ENCODE measurements at regions not wholly inside any gene's neighbourhood (a gene's known extent, or its start where the extent isn't known, plus 50 kb on each side); places are given as distances from the start of the nearest gene placed in this dataset.
"Not testable (repeated sequence)": the region's sequence is repeated elsewhere in the genome, so short reads cannot be mapped to it uniquely, and the experiment has no call there.

DNA sequence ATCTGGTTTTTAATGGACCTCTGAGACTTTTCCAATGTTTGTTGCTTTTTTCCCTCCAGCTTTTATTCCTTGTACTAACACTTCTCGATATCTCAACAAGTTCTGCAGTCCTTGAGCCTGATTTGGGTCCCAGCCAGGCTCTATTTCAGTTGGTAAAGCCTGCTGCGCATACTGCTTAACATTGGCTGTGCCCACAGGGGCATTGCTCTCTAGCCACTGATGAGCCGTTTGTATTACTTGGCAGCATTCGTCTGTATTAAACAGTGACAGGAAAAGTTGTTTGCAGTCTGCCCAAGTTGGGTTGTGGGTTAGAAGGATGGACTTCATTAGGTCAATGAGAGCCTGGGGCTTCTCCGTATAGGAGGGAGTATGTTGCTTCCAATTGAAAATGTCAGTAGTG, 59.6 kb upstream of the XAGE1B start:
- H3K27ac ChIP-seq (ENCODE audit: low read depth, low read length), result no peak overlapping the region
- no peak overlapping the region for H3K4me3 Mint-ChIP-seq
- H3K27ac Mint-ChIP-seq, result no peak overlapping the region
- H3K4me1 Mint-ChIP-seq, result no peaks in the 10 kb centered on the region
- H3K27me3 Mint-ChIP-seq (ENCODE audit: insufficient read depth), result peaks cover 4% of the 10 kb centered on the region
- H3K36me3 Mint-ChIP-seq (ENCODE audit: low read depth), result no peaks in the 10 kb centered on the region
- no peaks in the 10 kb centered on the region for H3K9me3 ChIP-seq (ENCODE audit: control insufficient read depth, low read length)
- H3K36me3 ChIP-seq (ENCODE audit: control insufficient read depth, insufficient read depth, low read length), result no peaks in the 10 kb centered on the region
- DNase-seq, result no peak
- H3K27me3 ChIP-seq (ENCODE audit: control insufficient read depth, insufficient read depth, low read length, poor library complexity, severe bottlenecking), result peaks cover 5% of the 10 kb centered on the region
- peaks cover 69% of the 10 kb centered on the region for H3K9me3 Mint-ChIP-seq
- H3K4me3 ChIP-seq (ENCODE audit: low read length), result no peak overlapping the region
- TF ChIP-seq, protein P1, sequence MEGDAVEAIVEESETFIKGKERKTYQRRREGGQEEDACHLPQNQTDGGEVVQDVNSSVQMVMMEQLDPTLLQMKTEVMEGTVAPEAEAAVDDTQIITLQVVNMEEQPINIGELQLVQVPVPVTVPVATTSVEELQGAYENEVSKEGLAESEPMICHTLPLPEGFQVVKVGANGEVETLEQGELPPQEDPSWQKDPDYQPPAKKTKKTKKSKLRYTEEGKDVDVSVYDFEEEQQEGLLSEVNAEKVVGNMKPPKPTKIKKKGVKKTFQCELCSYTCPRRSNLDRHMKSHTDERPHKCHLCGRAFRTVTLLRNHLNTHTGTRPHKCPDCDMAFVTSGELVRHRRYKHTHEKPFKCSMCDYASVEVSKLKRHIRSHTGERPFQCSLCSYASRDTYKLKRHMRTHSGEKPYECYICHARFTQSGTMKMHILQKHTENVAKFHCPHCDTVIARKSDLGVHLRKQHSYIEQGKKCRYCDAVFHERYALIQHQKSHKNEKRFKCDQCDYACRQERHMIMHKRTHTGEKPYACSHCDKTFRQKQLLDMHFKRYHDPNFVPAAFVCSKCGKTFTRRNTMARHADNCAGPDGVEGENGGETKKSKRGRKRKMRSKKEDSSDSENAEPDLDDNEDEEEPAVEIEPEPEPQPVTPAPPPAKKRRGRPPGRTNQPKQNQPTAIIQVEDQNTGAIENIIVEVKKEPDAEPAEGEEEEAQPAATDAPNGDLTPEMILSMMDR (conservative IDR thresholded peaks at IDR 0.05), result no peak
- H3K4me1 ChIP-seq (ENCODE audit: control insufficient read depth, insufficient read depth, low read length), result no peaks in the 10 kb centered on the region
- no peak overlapping the region for H3K9ac ChIP-seq (ENCODE audit: extremely low read depth, low read length, poor library complexity, severe bottlenecking)
- 87 to 100% methylated on average over 2 to 5 of the region's 5 CpGs for WGBS, 2 experiments (ENCODE audit: insufficient coverage in 1 of 2, insufficient read length in 1 of 2)

DNA sequence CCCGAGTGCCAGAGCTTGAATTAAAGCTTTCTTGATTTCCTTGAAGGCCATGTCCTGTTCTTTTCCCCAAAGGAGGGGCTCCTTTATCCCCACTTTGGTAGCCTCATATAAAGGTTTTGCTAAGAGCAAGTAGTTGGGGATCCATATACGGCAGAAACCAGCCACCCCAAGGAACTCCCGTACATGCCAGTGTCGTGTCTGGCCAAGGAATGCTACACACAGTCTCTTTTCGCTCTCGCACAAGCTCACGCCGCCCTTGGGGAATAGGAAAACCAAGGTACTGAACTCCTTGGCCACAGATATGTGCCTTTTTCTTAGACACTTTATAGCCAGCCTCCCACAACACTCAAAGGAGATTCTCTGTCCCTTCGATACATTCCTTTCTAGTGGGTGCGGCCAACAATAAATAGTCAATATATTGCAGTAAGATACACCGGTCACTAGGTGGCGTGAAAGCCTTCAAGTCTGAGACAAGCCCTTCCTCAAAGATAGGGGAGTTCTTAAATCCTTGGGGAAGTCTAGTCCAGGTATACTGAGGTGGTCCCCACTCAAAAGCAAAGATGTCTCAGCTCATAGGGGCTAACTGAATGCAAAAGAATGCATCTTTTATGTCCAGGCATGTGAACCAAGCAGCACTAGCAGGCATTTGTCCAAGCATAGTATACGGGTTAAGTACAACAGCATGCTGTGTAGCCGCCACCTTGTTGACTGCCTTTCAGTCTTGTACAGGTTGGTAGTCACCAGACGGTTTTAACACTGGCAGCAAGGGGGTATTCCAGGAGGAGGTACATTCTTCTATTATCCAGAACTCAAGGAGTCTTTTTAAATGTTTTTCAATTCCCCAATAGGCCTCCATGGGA, 57.8 kb upstream of the XAGE1B start:
- Mint-ChIP-seq H3K27ac (no peak overlapping the region), H3K36me3 (ENCODE audit: low read depth) (no peaks in the 10 kb centered on the region)
- TF ChIP-seq, protein P1 (conservative IDR thresholded peaks at IDR 0.05), result peak; percentile 77

DNA sequence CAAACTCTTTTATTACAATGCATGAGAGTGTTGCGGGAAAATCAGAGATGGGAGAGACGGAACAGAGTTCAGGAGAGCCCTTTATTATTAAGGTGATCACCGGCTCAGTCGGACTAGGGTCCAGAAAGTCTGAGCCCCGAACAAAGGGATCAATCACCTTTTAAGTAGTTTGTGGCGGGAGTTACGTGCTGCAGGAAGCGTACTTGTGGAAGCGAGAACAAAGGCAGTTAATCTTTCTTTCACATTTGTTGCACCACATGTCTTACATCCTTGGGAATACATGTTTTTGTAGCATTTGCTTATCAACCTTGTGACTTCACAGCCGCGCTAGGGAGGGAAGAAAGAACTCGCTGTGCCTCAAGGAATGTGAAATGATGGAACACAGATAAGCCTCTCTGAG, 51.3 kb upstream of the XAGE1B start:
- not testable (repeated sequence) for DNase-seq; H3K4me3 ChIP-seq (ENCODE audit: low read length); H3K9ac ChIP-seq (ENCODE audit: extremely low read depth, low read length, poor library complexity, severe bottlenecking); H3K4me3 Mint-ChIP-seq; H3K9me3 ChIP-seq (ENCODE audit: control insufficient read depth, low read length); H3K27me3 Mint-ChIP-seq (ENCODE audit: insufficient read depth); H3K4me1 Mint-ChIP-seq; H3K36me3 Mint-ChIP-seq (ENCODE audit: low read depth); H3K27ac ChIP-seq (ENCODE audit: low read depth, low read length); H3K36me3 ChIP-seq (ENCODE audit: control insufficient read depth, insufficient read depth, low read length); H3K4me1 ChIP-seq (ENCODE audit: control insufficient read depth, insufficient read depth, low read length); H3K27ac Mint-ChIP-seq; H3K27me3 ChIP-seq (ENCODE audit: control insufficient read depth, insufficient read depth, low read length, poor library complexity, severe bottlenecking)
- WGBS, 2 experiments (ENCODE audit: insufficient coverage in 1 of 2, insufficient read length in 1 of 2), result 89 to 97% methylated on average over 5 to 7 of the region's 12 CpGs
- peaks cover 76% of the 10 kb centered on the region for H3K9me3 Mint-ChIP-seq

More for the DNA sequence above, 57.8 kb upstream of the XAGE1B start:
- no peak overlapping the region for H3K4me3 ChIP-seq (ENCODE audit: low read length)
- Mint-ChIP-seq H3K4me3 (no peak overlapping the region), H3K27me3 (ENCODE audit: insufficient read depth) (peaks cover 4% of the 10 kb centered on the region), H3K9me3 (peaks cover 79% of the 10 kb centered on the region), H3K4me1 (no peaks in the 10 kb centered on the region)
- 40 to 62% methylated on average over 4 to 15 of the region's 15 CpGs for WGBS, 2 experiments (ENCODE audit: insufficient coverage in 1 of 2, insufficient read length in 1 of 2)
- H3K27me3 ChIP-seq (ENCODE audit: control insufficient read depth, insufficient read depth, low read length, poor library complexity, severe bottlenecking), result peaks cover 5% of the 10 kb centered on the region
- H3K9ac ChIP-seq (ENCODE audit: extremely low read depth, low read length, poor library complexity, severe bottlenecking), result no peak overlapping the region
- no peaks in the 10 kb centered on the region for H3K36me3 ChIP-seq (ENCODE audit: control insufficient read depth, insufficient read depth, low read length)
- H3K9me3 ChIP-seq (ENCODE audit: control insufficient read depth, low read length), result no peaks in the 10 kb centered on the region
- DNase-seq, result peak; percentile 61
- no peaks in the 10 kb centered on the region for H3K4me1 ChIP-seq (ENCODE audit: control insufficient read depth, insufficient read depth, low read length)
- no peak overlapping the region for H3K27ac ChIP-seq (ENCODE audit: low read depth, low read length)
